HuH-7 (cell line): ENCODE measurements at regions not wholly inside any gene's neighbourhood (a gene's known extent, or its start where the extent isn't known, plus 50 kb on each side); places are given as distances from the start of the nearest gene placed in this dataset.
A peak's percentile ranks its signal among the peaks of the same experiment; 100 is the strongest.
"Not testable (repeated sequence)": the region's sequence is repeated elsewhere in the genome, so short reads cannot be mapped to it uniquely, and the experiment has no call there.

ENCODE experiments used
- DNase-seq: peaks from one replicate; pipeline ENCODE4 v3.0.0; 2011; ENCODE audit warnings: low spot score

DNA sequence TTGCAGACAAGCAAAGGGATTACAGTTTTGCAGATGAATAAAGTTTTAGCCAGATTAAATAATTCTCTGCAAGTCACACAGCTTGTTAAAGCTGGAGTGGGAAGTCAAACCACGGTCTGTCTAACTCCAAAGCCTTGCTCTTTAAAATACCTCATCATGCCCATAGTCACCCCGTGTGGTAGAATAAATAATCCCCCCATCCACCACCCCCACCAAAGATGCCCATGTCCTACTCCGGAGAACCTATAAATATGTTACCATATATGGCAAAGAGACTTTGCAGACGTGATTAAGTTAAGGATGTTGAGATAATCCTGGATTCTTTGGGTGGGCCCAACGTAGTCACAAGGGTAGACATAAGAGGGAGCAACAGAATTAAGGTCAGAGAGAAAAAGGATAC lies 118.7 kb downstream of the BEND2 start:
- no peak for DNase-seq

DNA sequence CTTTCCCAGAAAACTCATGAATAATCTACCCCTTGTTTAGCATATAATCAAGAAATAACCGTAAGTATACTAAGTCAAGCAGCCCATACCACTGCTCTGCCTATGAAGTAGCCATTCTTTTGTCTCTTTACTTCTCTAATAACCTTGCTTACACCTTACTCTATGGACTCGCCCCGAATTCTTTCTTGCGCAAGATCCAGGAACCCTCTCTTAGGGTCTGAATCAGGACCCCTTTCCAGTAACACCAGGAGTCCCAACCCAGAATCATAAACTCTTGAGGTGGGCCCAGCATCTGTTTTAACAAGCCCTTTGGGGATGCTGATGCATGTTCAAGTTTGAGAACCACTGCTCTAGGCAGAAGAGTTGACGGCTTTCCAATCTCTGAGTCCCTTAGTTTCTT lies 119.6 kb downstream of the BEND2 start:
- no peak for DNase-seq

DNA sequence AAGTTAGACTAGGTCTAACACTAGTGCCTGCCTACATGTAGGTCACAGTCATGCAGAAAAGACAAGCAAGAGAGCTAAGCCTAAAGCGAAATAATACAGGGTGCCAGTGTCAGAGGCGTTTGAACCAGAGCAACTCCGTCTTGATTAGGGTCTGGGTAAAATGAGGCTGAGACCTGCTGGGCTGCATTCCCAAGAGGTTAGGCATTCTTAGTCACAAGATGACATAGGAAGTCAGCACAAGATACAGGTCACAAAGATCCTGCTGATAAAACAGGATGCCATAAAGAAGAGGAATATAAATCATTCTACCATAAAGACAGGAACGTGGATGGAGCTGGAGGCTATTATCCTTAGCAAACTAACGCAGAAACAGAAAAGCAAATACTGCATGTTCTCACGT lies 120.9 kb downstream of the BEND2 start:
- no peak for DNase-seq

DNA sequence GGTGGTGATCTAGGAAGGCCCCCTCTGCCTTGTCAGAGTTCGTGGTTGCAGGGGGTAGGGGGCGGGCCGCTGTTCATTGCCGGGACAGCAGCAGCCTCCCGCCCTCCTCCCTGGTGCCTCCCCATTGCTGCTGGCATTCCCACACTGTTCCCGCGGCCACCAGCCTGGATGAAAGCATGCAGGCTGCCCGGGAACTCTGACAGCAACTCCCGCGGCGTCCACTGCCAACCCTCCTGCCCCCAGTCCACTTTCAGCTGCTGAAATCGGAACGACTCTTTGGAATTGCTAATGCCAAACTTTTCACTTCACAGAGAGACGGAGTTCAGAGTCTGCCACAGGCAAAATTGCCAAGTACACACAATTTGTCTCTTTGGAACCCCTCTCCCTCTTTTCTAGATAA lies 121.9 kb downstream of the BEND2 start:
- DNase-seq: no peak

DNA sequence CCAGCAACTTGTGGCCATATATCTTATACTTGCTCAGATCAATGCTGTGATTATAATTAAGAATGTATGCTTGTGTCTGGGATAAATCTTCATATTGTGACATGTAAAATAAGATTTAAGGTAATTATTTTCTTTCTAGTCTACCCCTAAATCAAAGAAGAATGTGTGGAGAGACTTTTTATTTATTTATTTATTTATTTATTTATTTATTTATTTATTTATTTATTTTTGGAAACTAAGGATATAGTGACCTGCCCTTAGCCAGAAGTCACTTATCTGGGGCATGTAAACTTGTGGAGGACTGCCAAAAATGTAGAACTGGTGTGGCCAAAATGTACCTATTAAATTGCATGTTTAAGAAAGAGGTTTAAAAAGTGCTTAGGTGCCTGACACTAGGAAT lies 144.3 kb downstream of the BEND2 start:
- DNase-seq: no peak

DNA sequence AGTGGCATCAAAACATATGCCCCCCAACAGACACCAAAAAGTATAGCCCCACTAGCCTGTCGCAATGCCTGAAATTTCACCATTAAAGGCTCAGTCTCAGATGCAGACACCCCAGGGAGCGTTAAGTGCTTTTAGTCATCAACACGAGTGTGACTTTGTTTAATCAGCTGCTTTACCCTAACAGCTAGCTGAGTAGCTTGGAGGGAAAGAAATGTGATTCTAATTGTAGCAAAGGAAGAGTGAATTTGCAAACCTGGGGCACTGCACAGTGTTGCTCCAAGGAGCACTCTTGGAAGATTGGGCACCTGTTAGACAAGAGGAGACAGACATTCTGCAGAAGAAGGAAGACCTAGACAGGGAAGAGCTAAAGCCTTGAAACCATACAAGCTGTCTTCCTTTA lies 145.1 kb downstream of the BEND2 start:
- DNase-seq: no peak

DNA sequence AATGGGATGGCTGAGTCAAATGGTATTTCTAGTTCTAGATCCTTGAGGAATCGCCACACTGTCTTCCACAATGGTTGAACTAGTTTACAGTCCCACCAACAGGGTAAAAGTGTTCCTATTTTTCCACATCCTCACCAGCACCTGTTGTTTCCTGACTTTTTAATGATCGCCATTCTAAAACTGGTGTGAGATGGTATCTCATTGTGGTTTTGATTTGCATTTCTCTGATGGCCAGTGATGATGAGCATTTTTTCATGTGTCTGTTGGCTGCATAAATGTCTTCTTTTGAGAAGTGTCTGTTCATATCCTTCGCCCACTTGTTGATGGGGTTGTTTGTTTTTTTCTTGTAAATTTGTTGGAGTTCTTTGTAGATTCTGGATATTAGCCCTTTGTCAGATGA lies 152.6 kb downstream of the BEND2 start:
- DNase-seq: not testable (repeated sequence)

DNA sequence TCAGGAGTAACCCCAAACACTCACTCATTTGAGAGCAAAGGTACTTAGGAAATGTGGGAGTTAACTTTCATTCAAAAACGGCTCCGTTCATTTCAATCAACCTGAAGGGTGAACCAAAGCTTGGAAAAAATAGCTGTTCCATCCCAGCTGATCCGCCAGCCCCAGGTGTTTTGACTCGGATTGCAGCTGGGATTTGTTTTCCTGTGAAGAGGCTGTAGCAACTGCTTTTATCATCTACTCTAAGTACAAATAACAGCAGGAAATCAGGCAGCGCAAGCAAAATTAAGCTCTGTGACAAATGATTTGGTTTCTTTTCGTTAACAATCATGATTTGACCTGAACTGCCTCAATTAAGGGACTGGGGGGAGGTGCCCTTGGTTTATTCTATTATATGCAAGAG lies 154.7 kb downstream of the BEND2 start:
- no peak for DNase-seq

DNA sequence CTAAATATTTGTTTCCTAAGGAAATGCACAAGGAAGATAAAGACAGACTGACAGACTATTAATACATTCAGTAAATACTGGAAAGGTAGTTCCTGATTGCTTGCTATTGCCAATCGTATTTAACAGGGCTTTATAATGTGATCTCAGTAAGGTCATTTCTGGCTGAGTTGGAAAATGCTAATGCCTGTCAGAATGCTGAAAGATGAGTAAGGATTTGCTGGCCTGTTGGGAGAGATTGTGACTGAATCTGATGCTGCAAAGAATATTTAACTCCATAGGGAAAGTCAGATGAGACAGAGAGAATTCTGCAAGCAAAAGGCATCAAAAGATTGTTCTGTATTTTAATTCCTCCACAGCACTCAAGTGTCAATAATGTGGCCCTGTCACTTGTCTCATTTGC lies 169.0 kb downstream of the BEND2 start:
- no peak for DNase-seq

DNA sequence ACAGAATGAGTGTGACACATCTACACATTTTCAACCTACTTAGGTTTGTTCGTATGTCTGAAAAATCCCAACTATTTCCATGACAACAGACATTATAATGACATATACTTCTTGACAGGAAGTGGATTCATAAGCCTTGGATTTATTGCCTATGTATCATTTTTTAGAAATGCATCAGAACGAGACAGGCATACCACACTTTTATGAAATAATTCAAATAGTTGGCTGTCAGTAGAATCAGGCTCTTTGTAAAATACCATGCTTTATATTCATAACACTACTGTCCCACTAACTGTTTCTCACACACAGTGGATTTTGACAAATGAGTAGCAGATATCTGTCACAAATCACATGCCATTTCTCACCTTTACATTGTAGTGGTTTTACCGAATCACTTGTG lies 173.2 kb downstream of the BEND2 start:
- no peak for DNase-seq

DNA sequence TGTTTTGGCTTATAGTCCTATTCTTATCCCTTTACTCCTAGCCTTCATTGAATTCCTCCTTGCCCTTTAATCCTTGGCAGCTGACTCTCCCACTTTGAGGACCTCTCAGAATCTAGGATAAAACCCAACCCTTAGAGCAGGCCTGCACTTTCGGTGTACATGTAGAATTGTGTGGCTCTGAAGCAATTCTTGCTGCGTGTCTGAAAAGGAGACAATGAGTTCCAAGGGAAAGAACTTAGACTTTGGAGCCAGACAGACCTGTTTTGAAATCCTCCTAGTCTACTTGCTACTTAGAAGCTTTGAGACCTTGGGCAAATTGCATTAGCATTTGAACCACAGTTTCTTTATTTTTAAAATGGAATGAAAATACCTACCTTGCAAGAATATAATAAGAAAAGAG lies 175.2 kb downstream of the BEND2 start:
- DNase-seq: no peak

DNA sequence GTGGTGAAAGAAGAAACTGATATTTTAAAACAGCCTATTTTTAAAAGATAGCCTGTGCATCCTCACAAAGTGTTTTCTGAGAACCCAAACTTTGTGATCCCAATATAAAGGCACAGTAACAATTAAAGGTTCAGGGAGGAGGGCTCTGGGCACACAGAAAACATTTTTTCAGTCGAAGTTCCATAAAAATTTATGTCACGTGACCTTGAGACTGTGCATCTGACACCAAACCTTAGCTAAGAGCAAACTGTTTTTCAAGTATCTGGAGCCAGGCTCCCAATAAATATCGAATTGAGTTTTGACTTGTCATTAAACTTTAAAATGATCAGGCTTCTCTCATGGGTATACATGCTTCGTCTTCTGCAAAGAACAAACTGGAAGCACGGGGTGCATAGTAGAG lies 177.9 kb downstream of the BEND2 start:
- DNase-seq: no peak

DNA sequence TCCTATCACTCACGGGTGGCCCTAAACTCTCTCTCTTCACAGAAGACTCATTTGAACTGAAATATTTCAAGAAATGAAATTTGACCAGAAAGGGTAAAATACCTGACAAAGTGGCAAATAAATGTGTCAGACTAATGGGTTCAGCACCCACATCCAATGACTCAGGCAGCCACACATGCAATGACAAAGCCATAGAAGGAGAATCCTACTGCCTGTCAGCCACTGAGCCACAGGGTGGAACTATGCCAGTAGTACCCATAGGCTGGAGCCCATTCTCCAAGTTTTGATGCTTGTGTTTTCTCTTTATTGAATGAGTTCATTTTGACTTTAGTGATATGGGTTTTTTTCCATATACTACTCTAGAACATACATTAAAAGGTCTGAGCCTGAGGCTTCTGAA lies 179.0 kb downstream of the BEND2 start:
- DNase-seq: no peak

DNA sequence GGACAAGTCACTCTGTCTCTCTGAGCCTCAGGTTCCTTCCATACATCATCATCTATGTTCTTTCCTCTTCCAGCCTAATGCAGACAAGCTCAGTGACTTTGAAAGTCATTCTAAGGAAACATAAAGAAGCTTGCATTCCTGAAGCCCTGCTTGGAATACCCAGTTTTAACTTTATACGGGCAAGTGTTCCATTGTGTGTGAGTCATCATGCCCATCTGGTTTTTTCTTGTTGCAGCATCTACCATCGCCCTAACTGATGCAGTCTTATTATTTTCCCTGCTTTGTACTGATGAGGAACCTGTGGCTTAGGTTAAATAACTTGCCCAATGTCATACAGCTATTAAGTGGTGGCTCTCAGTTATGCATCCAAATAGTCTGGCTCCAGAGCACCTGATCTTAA lies 177.9 kb upstream of the RAI2 start:
- no peak for DNase-seq

DNA sequence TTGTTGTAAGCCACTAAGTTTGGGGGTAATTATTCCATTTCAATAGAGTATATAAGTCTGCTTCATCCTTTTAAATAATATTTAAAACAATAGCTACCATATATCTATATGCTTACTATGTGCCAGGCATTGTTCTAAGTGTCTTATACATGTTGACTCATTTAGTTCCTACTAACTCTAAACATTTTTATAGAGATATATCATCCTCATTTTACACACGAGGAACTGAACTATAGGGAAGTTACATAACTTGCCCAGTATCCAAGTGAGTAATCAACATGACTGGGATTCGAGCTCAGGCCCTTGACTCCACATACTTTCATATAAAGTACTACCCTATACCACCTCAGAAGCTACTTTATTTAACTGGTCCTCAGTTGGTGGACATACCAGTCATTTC lies 175.3 kb upstream of the RAI2 start:
- DNase-seq: no peak

DNA sequence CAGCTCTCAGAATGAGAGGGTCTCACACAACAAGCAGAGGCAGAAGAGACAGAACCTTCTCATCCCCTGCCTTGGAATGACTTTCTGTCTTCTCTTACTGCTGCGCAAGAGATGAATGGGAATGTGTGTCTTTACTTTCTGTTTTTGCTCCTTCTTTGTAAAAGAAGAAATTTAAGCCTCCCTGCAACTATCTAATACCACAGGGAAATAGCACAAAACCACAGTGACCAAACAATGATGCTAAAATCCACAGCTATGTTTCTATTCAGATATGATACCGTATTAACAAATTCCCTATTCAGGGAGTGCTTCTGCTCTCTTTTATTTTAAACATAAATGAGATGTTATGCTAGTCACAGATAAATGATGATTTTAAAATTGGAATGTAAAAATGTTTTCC lies 173.8 kb upstream of the RAI2 start:
- no peak for DNase-seq

DNA sequence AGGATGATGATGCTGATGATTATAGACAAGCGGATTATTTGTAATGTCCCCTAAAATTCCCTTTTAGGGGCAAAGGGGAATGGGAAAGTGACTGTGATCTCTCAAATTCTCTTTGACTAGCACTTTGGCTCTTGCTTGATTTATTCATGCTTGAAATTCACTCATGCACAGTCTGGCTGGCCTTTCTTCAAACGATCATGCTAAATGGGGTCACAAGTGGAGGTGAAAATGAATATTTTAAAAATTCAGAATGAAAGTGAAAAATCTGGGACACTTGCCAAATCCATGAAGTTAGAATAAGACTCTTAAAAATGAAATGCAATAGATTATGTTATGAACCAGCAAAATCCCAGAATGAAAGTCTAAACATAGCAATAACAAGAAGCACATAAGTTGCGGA lies 173.4 kb upstream of the RAI2 start:
- DNase-seq: no peak

DNA sequence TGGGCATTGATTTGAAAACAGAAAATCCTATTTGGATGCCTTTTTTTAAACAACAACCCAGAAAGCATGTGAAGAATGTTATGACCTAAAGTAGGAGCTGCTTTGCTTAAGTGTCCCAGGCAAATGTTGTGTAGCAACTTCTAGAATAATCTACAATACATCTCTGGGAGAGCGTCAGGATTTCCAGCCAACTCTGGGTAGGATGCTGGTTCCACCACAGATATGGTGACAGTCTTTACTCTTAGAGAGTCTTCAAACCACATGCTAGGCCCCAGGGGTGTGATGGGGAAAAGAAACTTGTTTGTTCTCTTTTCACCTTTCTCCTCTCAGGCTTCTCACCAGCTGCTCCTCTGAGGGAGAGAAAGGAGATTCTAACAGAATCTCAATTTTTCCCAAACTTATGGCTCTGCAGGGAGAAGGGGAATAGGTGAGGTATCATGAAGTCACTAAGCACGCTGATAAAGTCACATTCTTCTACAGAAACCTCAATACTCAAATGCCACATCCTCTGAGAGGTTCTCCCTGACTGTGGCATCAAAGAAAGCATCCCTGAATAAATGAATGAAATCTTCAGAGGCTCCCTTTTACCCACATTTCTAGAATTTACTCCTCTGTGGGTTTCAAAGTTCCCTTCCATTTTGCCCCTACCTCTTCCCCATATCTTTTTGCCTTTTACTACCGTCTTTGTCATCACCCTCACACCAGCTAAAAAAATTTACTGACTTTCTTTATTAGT lies 171.6 kb upstream of the RAI2 start:
- DNase-seq: no peak

DNA sequence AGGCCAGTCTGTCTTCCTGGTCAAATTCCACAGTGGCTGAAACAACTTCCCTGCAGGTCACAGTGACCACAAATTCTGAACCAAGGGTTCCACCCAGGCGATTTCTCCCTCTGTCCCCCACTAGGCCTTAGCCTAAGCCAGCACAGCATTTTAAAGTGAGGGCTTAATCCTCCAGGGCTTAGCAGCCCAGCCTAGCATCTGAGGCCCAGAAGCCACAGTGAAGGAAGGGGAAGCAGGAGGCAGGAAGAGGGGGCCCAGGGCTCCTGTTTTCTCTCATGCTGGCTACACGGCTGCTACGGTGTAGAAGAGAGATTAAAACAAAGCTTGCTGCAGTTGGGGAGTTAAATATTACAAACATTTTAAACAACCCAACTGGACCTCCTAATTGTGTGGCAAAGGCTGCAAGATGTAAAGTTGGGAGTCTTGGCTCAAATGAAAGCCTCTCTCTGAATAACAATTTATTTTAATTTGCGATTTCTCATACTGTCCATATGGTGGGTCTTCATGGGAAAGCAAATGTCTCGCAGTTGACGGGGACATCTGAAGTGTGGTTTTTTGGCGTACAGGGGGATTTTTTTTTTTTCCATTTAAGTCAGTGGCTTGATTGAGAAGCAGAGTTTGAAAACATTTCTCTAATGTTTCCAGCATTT lies 170.8 kb upstream of the RAI2 start:
- DNase-seq: no peak

DNA sequence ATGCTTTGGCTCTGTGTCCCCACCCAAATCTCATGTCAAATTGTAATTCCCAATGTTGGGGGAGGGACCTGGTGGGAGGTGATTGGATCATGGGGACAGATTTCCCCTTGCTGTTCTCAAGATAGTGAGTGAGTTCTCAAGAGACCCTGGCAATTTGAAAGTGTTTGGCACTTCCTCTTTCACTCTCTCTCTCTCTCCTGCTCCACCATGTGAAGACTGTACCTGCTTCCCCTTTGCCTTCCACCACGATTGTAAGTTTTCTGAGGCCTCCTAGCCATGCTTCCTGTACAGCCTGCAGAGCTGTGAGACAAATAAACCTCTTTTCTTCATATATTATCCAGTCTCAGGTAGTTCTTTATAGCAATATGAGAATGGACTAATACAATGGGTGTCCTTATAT lies 169.6 kb upstream of the RAI2 start:
- DNase-seq: not testable (repeated sequence)

DNA sequence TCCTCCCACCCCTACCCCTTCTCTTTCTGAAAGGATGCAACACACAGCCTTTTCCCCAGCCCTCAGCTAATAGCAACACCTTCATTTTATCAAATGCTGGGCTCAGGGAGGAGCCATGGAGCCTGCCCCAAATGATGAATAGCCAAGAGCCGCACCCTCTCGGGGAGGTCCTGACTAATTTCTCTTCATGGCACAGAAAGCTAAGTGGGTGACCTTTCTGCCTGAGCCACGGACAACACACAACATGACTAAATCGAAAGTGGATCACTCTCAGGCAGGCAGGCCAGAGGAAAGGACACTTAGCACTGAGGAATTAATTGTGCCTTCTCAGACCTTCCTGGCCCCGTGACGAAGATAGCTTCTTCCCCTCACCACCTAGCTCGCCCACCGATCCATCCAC lies 165.1 kb upstream of the RAI2 start:
- DNase-seq: no peak

DNA sequence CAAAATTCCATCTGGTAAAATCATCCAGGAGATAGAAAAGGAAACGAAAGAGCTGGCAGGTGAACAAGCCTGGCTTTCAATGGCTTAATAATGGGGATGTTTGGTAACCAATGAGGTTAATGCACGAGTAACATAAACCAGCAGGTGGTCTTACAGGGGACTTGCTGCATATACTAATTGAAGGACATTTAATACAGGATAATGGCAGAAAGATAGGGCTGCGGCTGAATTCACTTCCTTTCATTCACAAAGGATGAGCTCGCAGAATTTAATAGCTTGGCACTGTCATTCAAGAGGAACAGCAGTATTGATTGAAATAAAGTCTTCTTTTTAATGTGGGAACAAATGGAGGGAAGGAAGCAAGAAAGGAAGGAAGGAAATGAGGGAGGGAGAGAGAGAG lies 156.3 kb upstream of the RAI2 start:
- DNase-seq: no peak

DNA sequence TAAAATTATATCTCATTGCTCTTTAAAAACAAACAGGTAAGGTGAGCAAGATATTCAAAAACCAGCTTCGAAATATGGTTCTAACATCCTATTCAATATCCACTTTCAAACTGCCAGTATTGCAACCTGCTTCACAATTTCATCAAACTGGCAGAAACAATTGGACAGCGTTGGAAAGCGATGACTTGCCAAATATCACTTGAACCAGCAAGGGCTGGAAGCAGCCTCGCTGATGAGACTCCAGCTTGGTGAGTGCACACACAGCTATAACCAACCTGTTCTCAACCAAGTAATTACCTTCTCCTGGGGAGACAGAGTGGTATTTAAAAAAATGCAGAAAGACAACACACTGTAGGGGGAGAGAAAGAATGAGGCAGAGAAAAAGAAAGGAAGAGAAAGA lies 155.8 kb upstream of the RAI2 start:
- no peak for DNase-seq

DNA sequence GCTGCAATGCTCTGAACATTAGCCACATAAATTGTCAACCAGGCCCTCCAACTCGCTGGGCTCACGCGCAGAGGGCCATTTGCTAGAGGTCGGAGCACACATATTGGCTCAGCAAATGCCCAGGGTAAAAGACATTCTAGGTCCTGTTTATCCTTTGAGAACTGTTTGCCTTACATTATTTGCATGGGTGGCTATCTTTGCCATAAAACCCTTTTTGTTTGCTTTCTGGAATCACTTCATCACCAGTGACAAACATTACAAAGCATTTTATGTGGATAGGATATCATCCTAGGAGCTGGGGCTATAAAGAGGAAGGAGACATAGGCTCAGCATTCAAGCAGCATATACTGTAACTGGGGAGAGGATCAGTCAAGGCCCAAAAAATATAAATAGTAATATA lies 149.2 kb upstream of the RAI2 start:
- DNase-seq: peak; percentile 0
